NCI-H128 (cell line): ENCODE measurements at regions not wholly inside any gene's neighbourhood (a gene's known extent, or its start where the extent isn't known, plus 50 kb on each side); places are given as distances from the start of the nearest gene placed in this dataset.
"Not testable (repeated sequence)": the region's sequence is repeated elsewhere in the genome, so short reads cannot be mapped to it uniquely, and the experiment has no call there.

Experiments used
- DNase-seq: peaks from one replicate; lab custom pipeline; 2025; ENCODE audit not compliant: unreplicated experiment; lab: John Stamatoyannopoulos, UW

- no peak for DNase-seq
Observed at GRCh38 chr3:28139288-28139687, 102.1 kb upstream of the CMC1 start.

GRCh38 chr3:28139967-28140634 is 101.3 kb upstream of the CMC1 start:
- DNase-seq: no peak

GRCh38 chr3:28140664-28141063 is 100.8 kb upstream of the CMC1 start:
- DNase-seq: no peak

- DNase-seq: no peak
Observed at GRCh38 chr3:28149960-28150359, 91.5 kb upstream of the CMC1 start.

GRCh38 chr3:28150465-28151206 is 90.8 kb upstream of the CMC1 start:
- no peak for DNase-seq

- no peak for DNase-seq
Observed at GRCh38 chr3:28151207-28151550, 90.2 kb upstream of the CMC1 start.

- no peak for DNase-seq
Observed at GRCh38 chr3:28151608-28152228, 89.7 kb upstream of the CMC1 start.

GRCh38 chr3:28155631-28156030 is 85.8 kb upstream of the CMC1 start:
- DNase-seq: no peak

GRCh38 chr3:28156599-28156998 is 84.8 kb upstream of the CMC1 start:
- DNase-seq: not testable (repeated sequence)

GRCh38 chr3:28171962-28172361 is 69.5 kb upstream of the CMC1 start:
- no peak for DNase-seq

- no peak for DNase-seq
Observed at GRCh38 chr3:28172748-28173147, 68.7 kb upstream of the CMC1 start.

GRCh38 chr3:28173836-28174235 is 67.6 kb upstream of the CMC1 start:
- DNase-seq: no peak

- no peak for DNase-seq
Observed at GRCh38 chr3:28186748-28187147, 54.7 kb upstream of the CMC1 start.

GRCh38 chr3:28188686-28189085 is 52.7 kb upstream of the CMC1 start:
- no peak for DNase-seq

- no peak for DNase-seq
Observed at GRCh38 chr3:28191363-28191762, 50.1 kb upstream of the CMC1 start.
